Smooth muscle cell (in vitro differentiated cells): ENCODE measurements at regions not wholly inside any gene's neighbourhood (a gene's known extent, or its start where the extent isn't known, plus 50 kb on each side); places are given as distances from the start of the nearest gene placed in this dataset.
"Not testable (repeated sequence)": the region's sequence is repeated elsewhere in the genome, so short reads cannot be mapped to it uniquely, and the experiment has no call there.

ENCODE experiments used
- DNase-seq: peaks from one replicate; lab custom pipeline; 2025; ENCODE audit not compliant: unreplicated experiment; lab: John Stamatoyannopoulos, UW
- H2AFZ ChIP-seq: fragments of 200-600 bp; sonication (generic); 2 replicates; pipeline ENCODE4 v1.6.0; 2016; ENCODE audit warnings: antibody characterized with exemption, low read depth, mild to moderate bottlenecking
- H3F3A ChIP-seq: fragments of 200-600 bp; sonication (generic); 2 replicates; pipeline ENCODE4 v1.6.0; 2017; ENCODE audit warnings: antibody characterized with exemption, low read depth
- H3K27ac ChIP-seq: fragments of 200-600 bp; sonication (generic); 2 replicates; pipeline ENCODE4 v1.5.1; 2016; ENCODE audit warnings: low read depth, mild to moderate bottlenecking
- H3K27me3 ChIP-seq: fragments of 200-600 bp; sonication (generic); 2 replicates; pipeline ENCODE4 v1.6.1; 2016; ENCODE audit warnings: low read depth, mild to moderate bottlenecking
- H3K36me3 ChIP-seq: fragments of 200-600 bp; sonication (generic); 2 replicates; pipeline ENCODE4 v1.5.1; 2016; ENCODE audit warnings: low read depth
- H3K4me1 ChIP-seq: fragments of 200-600 bp; sonication (generic); 2 replicates; pipeline ENCODE4 v1.5.1; 2016; ENCODE audit warnings: low read depth
- H3K4me2 ChIP-seq: fragments of 200-600 bp; sonication (generic); 2 replicates; pipeline ENCODE4 v1.6.0; 2016; ENCODE audit warnings: mild to moderate bottlenecking
- H3K4me3 ChIP-seq: fragments of 200-600 bp; sonication (generic); 2 replicates; pipeline ENCODE4 v1.5.1; 2016; ENCODE audit warnings: mild to moderate bottlenecking
- H3K79me2 ChIP-seq: fragments of 200-600 bp; sonication (generic); 2 replicates; pipeline ENCODE4 v1.6.0; 2016; ENCODE audit warnings: low read depth, mild to moderate bottlenecking
- H3K9ac ChIP-seq: fragments of 200-600 bp; sonication (generic); 2 replicates; pipeline ENCODE4 v1.6.0; 2016; ENCODE audit warnings: low read depth
- H3K9me3 ChIP-seq: fragments of 200-600 bp; sonication (generic); replicated peaks from 2 replicates; pipeline ENCODE4 v1.5.1; 2016; ENCODE audit warnings: low read depth
- H4K20me1 ChIP-seq: fragments of 200-600 bp; sonication (generic); 2 replicates; pipeline ENCODE4 v1.6.0; 2016; ENCODE audit warnings: low read depth
- WGBS: methylation state at CpG from one replicate; pipeline ENCODE4 v1.1.7; 2016; ENCODE audit warnings: low lambda C conversion rate; 5-methylcytosine and 5-hydroxymethylcytosine counted together

DNA sequence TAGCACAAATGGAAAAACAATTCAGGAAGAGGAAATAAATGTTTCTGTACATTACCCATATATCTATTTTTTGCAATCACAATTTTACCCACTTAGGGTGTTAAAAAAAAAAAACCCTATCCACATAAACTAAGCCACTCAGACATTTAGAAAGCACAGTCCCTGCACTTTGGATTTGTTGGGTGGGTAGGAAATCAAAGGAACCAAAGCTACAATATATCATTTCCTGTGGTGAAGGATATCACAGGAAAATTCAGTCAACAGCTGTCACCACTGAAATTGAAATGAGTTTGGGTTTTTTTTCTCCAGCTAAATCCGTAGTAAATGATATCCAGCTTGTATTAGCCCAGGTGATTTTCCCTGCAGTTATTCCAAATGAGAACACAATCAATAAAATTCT is 2392.4 kb downstream of the EPHA3 start:
- H3K79me2 ChIP-seq, H3K4me3 ChIP-seq, H2AFZ ChIP-seq, H3K4me2 ChIP-seq, H3K27me3 ChIP-seq, H3K9ac ChIP-seq, H3K4me1 ChIP-seq, DNase-seq, H3K36me3 ChIP-seq, H3K27ac ChIP-seq, H3K9me3 ChIP-seq, H3F3A ChIP-seq, H4K20me1 ChIP-seq: not testable (repeated sequence)
- 43% methylated on average over 1 of the region's 1 CpG for WGBS

DNA sequence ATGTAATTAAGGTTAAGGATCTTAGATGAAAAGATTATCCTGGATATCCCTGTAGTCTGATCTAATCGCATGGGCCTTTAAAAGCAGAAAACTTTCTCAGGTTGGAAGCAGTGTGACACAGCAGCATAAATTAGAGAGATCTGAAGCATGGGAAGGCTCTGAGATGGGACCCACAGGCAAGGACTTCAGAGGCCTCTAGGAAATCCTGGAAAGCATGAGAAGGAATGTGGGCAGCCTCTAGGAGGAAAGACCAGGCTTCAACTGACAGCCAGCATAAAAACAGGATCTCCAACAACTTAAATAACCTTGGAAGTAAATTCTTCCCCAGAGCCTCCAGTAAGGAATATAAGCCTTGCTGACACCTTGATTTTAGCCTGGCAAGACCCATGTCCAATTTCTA is 2397.5 kb downstream of the EPHA3 start:
- H3K4me2 ChIP-seq, H3F3A ChIP-seq, H3K9ac ChIP-seq, DNase-seq, H3K79me2 ChIP-seq, H3K36me3 ChIP-seq, H3K27me3 ChIP-seq, H3K9me3 ChIP-seq, H3K4me1 ChIP-seq, H3K27ac ChIP-seq, H3K4me3 ChIP-seq, H2AFZ ChIP-seq, H4K20me1 ChIP-seq: not testable (repeated sequence)
- WGBS = 60% methylated on average over 1 of the region's 1 CpG
